PC-3 (cell line): ENCODE measurements at regions not wholly inside any gene's neighbourhood (a gene's known extent, or its start where the extent isn't known, plus 50 kb on each side); places are given as distances from the start of the nearest gene placed in this dataset.

Experiments used
- CTCF ChIP-seq: fragments of 300-600 bp; sonication (generic); conservative IDR thresholded peaks from 2 replicates; pipeline ENCODE4 v1.5.1; 2017; ENCODE audit warnings: antibody characterized with exemption, low read depth, mild to moderate bottlenecking, low read length
- EZH2 ChIP-seq: fragments of 300-600 bp; sonication (generic); IDR thresholded peaks from one replicate; pipeline ENCODE4 v1.6.1; 2017; ENCODE audit warnings: antibody characterized with exemption, mild to moderate bottlenecking, low read length; ENCODE audit not compliant: unreplicated experiment

- TF ChIP-seq EZH2 (no peak), CTCF (no peak)
Observed at GRCh38 chr10:86599729-86600128, 54.6 kb upstream of the OPN4 start.
